NT2/D1 (cell line): ENCODE measurements at regions not wholly inside any gene's neighbourhood (a gene's known extent, or its start where the extent isn't known, plus 50 kb on each side); places are given as distances from the start of the nearest gene placed in this dataset.
"Not testable (repeated sequence)": the region's sequence is repeated elsewhere in the genome, so short reads cannot be mapped to it uniquely, and the experiment has no call there.

Experiments used
- DNase-seq: peaks from one replicate; pipeline ENCODE4 v3.0.0-alpha.2; 2011; ENCODE audit warnings: low read depth, low spot score
- H3K27me3 ChIP-seq: 2 replicates; pipeline ENCODE4 v1.6.0; 2011; ENCODE audit warnings: mild to moderate bottlenecking; ENCODE audit not compliant: insufficient read length, insufficient read depth
- H3K36me3 ChIP-seq: 2 replicates; pipeline ENCODE4 v1.6.1; 2011; ENCODE audit warnings: mild to moderate bottlenecking, low read length, mixed read lengths; ENCODE audit not compliant: insufficient read depth, insufficient read length
- H3K4me1 ChIP-seq: 2 replicates; pipeline ENCODE4 v1.5.1; 2011; ENCODE audit not compliant: insufficient read depth, insufficient read length
- H3K4me3 ChIP-seq: 2 replicates; pipeline ENCODE4 v1.5.1; 2011; ENCODE audit warnings: low read depth; ENCODE audit not compliant: insufficient read length
- H3K9ac ChIP-seq: 2 replicates; pipeline ENCODE4 v1.6.0; 2011; ENCODE audit warnings: low read depth; ENCODE audit not compliant: insufficient read length
- H3K9me3 ChIP-seq: 2 replicates; pipeline ENCODE4 v1.5.1; 2011; ENCODE audit warnings: mild to moderate bottlenecking, low read length; ENCODE audit not compliant: insufficient read depth
- SUZ12 ChIP-seq: IDR thresholded peaks from 2 replicates; pipeline ENCODE4 v1.6.1; 2011; ENCODE audit not compliant: insufficient read length, insufficient read depth; ENCODE audit errors: extremely low read depth
- YY1 ChIP-seq: IDR thresholded peaks from 2 replicates; pipeline ENCODE4 v1.6.1; 2011; ENCODE audit not compliant: insufficient read length, insufficient read depth
- ZNF274 ChIP-seq: IDR thresholded peaks from 2 replicates; pipeline ENCODE4 v1.6.1; 2011; ENCODE audit warnings: mild to moderate bottlenecking, low read depth, low read length

GRCh38 chr14:46433381-46433780, 218.2 kb downstream of the RPL10L start:
- no peaks in the 10 kb centered on the region for H3K9me3 ChIP-seq
- H3K4me1 ChIP-seq: no peaks in the 10 kb centered on the region
- TF ChIP-seq ZNF274 (no peak), SUZ12 (no peak), YY1 (no peak)
- no peak overlapping the region for H3K9ac ChIP-seq
- H3K27me3 ChIP-seq: no peaks in the 10 kb centered on the region
- DNase-seq: no peak
- H3K36me3 ChIP-seq: no peaks in the 10 kb centered on the region
- no peak overlapping the region for H3K4me3 ChIP-seq

GRCh38 chr14:46432516-46432915, 219.1 kb downstream of the RPL10L start:
- no peak overlapping the region for H3K9ac ChIP-seq
- no peaks in the 10 kb centered on the region for H3K27me3 ChIP-seq
- no peaks in the 10 kb centered on the region for H3K36me3 ChIP-seq
- H3K4me1 ChIP-seq: no peaks in the 10 kb centered on the region
- no peak overlapping the region for H3K4me3 ChIP-seq
- no peak for TF ChIP-seq YY1
- TF ChIP-seq SUZ12: no peak
- TF ChIP-seq ZNF274: no peak
- peak; percentile 23 for DNase-seq
- no peaks in the 10 kb centered on the region for H3K9me3 ChIP-seq

- no peaks in the 10 kb centered on the region for H3K4me1 ChIP-seq
- no peak overlapping the region for H3K9ac ChIP-seq
- H3K27me3 ChIP-seq: no peaks in the 10 kb centered on the region
- H3K9me3 ChIP-seq: peaks cover 8% of the 10 kb centered on the region; the same call in 1 of the 2 replicates
- H3K36me3 ChIP-seq: no peaks in the 10 kb centered on the region
- no peak overlapping the region for H3K4me3 ChIP-seq
- no peak for DNase-seq
- TF ChIP-seq ZNF274 (no peak), SUZ12 (no peak), YY1 (no peak)
Observed at GRCh38 chr14:46417066-46417465, 234.5 kb downstream of the RPL10L start.

- no peaks in the 10 kb centered on the region for H3K27me3 ChIP-seq
- H3K9me3 ChIP-seq: no peaks in the 10 kb centered on the region
- no peak for DNase-seq
- no peak overlapping the region for H3K4me3 ChIP-seq
- TF ChIP-seq ZNF274 (no peak), YY1 (no peak), SUZ12 (no peak)
- H3K4me1 ChIP-seq: no peaks in the 10 kb centered on the region
- H3K36me3 ChIP-seq: no peaks in the 10 kb centered on the region
- no peak overlapping the region for H3K9ac ChIP-seq
Observed at GRCh38 chr14:46404865-46405811, 246.4 kb downstream of the RPL10L start.

GRCh38 chr14:46402001-46402690, 249.4 kb downstream of the RPL10L start:
- not testable (repeated sequence) for H3K9me3 ChIP-seq, H3K9ac ChIP-seq, H3K27me3 ChIP-seq, DNase-seq, H3K4me1 ChIP-seq, H3K4me3 ChIP-seq, H3K36me3 ChIP-seq

GRCh38 chr14:46401066-46401465, 250.5 kb downstream of the RPL10L start:
- Histone ChIP-seq H3K27me3 (no peaks in the 10 kb centered on the region), H3K9me3 (no peaks in the 10 kb centered on the region), H3K36me3 (no peaks in the 10 kb centered on the region), H3K9ac (no peak overlapping the region), H3K4me1 (no peaks in the 10 kb centered on the region), H3K4me3 (no peak overlapping the region)
- TF ChIP-seq YY1 (no peak), ZNF274 (no peak), SUZ12 (no peak)
- no peak for DNase-seq

GRCh38 chr14:46399049-46399448, 252.5 kb downstream of the RPL10L start:
- no peak for TF ChIP-seq ZNF274
- Histone ChIP-seq H3K9me3 (no peaks in the 10 kb centered on the region), H3K9ac (no peak overlapping the region), H3K4me3 (no peak overlapping the region), H3K36me3 (no peaks in the 10 kb centered on the region), H3K4me1 (no peaks in the 10 kb centered on the region), H3K27me3 (no peaks in the 10 kb centered on the region)
- DNase-seq: no peak

GRCh38 chr14:46384611-46385010, 267.0 kb downstream of the RPL10L start:
- H3K27me3 ChIP-seq: no peaks in the 10 kb centered on the region
- H3K9ac ChIP-seq: no peak overlapping the region
- H3K36me3 ChIP-seq: no peaks in the 10 kb centered on the region
- TF ChIP-seq SUZ12: no peak
- TF ChIP-seq ZNF274: no peak
- no peaks in the 10 kb centered on the region for H3K4me1 ChIP-seq
- no peak for DNase-seq
- H3K9me3 ChIP-seq: no peaks in the 10 kb centered on the region
- no peak overlapping the region for H3K4me3 ChIP-seq
